Upper lobe of right lung (tissue), 1 donor: ENCODE measurements at regions not wholly inside any gene's neighbourhood (a gene's known extent, or its start where the extent isn't known, plus 50 kb on each side); places are given as distances from the start of the nearest gene placed in this dataset.

ENCODE experiments used
- ATAC-seq: fragments of 200-7000 bp; cut with Tn5 transposase; one replicate; pipeline ENCODE4 v1.9.1; 2020; ENCODE audit warnings: mild to moderate bottlenecking, moderate library complexity
- DNase-seq: peaks from one replicate; pipeline ENCODE4 v3.0.0-alpha.2; 2020
- H3K27ac ChIP-seq: fragments of 200-600 bp; one replicate; pipeline ENCODE4 v1.8.0; 2022
- H3K27me3 ChIP-seq: fragments of 200-600 bp; one replicate; pipeline ENCODE4 v1.8.0; 2022; ENCODE audit warnings: mild to moderate bottlenecking
- H3K36me3 ChIP-seq: fragments of 200-600 bp; one replicate; pipeline ENCODE4 v1.8.0; 2022
- H3K4me1 ChIP-seq: fragments of 200-600 bp; one replicate; pipeline ENCODE4 v1.8.0; 2022
- H3K4me3 ChIP-seq: fragments of 200-600 bp; one replicate; pipeline ENCODE4 v1.8.0; 2022; ENCODE audit warnings: mild to moderate bottlenecking
- H3K9me3 ChIP-seq: fragments of 200-600 bp; one replicate; pipeline ENCODE4 v1.8.0; 2022
- CTCF ChIP-seq: fragments of 200-600 bp; IDR thresholded peaks from one replicate; pipeline ENCODE4 v1.8.0; 2022; ENCODE audit warnings: antibody characterized with exemption
- intact Hi-C: fragments of 100-400 bp; cut with DNase I; formaldehyde crosslinking; loops from one replicate; pipeline ENCODE4 v1.11.0; 2022
- donor health status: DM: no; HTN: yes; CAD: no; lungs with severe emphysema.

- intact Hi-C loops: no loop called here
- H3K27me3 ChIP-seq: no peaks in the 10 kb centered on the region
- H3K9me3 ChIP-seq: no peaks in the 10 kb centered on the region
- no peaks in the 10 kb centered on the region for H3K36me3 ChIP-seq
- H3K4me3 ChIP-seq: no peak overlapping the region
- ATAC-seq: no peak
- H3K4me1 ChIP-seq: peaks cover 5% of the 10 kb centered on the region
- no peak for TF ChIP-seq CTCF
- no peak for DNase-seq
- H3K27ac ChIP-seq: no peak overlapping the region
Measured at GRCh38 chr1:184859381-184860105, 104.9 kb upstream of the EDEM3 start.

GRCh38 chr1:184858288-184858687 is 103.6 kb upstream of the EDEM3 start:
- peaks cover 11% of the 10 kb centered on the region for H3K4me1 ChIP-seq
- no peak overlapping the region for H3K4me3 ChIP-seq

GRCh38 chr1:184854496-184855140 is 100.0 kb upstream of the EDEM3 start:
- TF ChIP-seq CTCF: no peak
- no peak overlapping the region for H3K4me3 ChIP-seq
- no peaks in the 10 kb centered on the region for H3K27me3 ChIP-seq
- ATAC-seq (no peak), DNase-seq (no peak)
- peaks cover 11% of the 10 kb centered on the region for H3K4me1 ChIP-seq
- H3K27ac ChIP-seq: no peak overlapping the region
- no peaks in the 10 kb centered on the region for H3K9me3 ChIP-seq
- intact Hi-C loops: no loop called here
- no peaks in the 10 kb centered on the region for H3K36me3 ChIP-seq

More at GRCh38 chr1:184858288-184858687, 103.6 kb upstream of the EDEM3 start:
- Histone ChIP-seq H3K36me3 (no peaks in the 10 kb centered on the region), H3K27me3 (no peaks in the 10 kb centered on the region), H3K27ac (no peak overlapping the region), H3K9me3 (no peaks in the 10 kb centered on the region)
- ATAC-seq: no peak
- no peak for TF ChIP-seq CTCF
- intact Hi-C loops: no loop called here
- no peak for DNase-seq

GRCh38 chr1:184854036-184854435 is 99.4 kb upstream of the EDEM3 start:
- H3K27ac ChIP-seq: no peak overlapping the region
- no peak for TF ChIP-seq CTCF
- H3K4me3 ChIP-seq: no peak overlapping the region
- H3K4me1 ChIP-seq: peaks cover 11% of the 10 kb centered on the region
- no peaks in the 10 kb centered on the region for H3K27me3 ChIP-seq
- no peak for ATAC-seq
- intact Hi-C loops: no loop called here
- no peaks in the 10 kb centered on the region for H3K9me3 ChIP-seq
- no peak for DNase-seq
- no peaks in the 10 kb centered on the region for H3K36me3 ChIP-seq

GRCh38 chr1:184851822-184852746 is 97.4 kb upstream of the EDEM3 start:
- no peak overlapping the region for H3K4me3 ChIP-seq
- TF ChIP-seq CTCF: no peak
- ATAC-seq (no peak), DNase-seq (no peak)
- intact Hi-C loops: no loop called here
- no peaks in the 10 kb centered on the region for H3K9me3 ChIP-seq
- no peaks in the 10 kb centered on the region for H3K27me3 ChIP-seq
- no peak overlapping the region for H3K27ac ChIP-seq
- H3K36me3 ChIP-seq: no peaks in the 10 kb centered on the region
- peaks cover 11% of the 10 kb centered on the region for H3K4me1 ChIP-seq
